Epithelial cell of esophagus (primary cell): ENCODE measurements at regions not wholly inside any gene's neighbourhood (a gene's known extent, or its start where the extent isn't known, plus 50 kb on each side); places are given as distances from the start of the nearest gene placed in this dataset.

Experiments
- DNase-seq: peaks from one replicate; pipeline ENCODE4 v3.0.0; 2010; ENCODE audit warnings: low read depth
- H3K4me3 ChIP-seq: 2 replicates; pipeline ENCODE4 v1.5.1; 2011; ENCODE audit warnings: mild to moderate bottlenecking, low read length, control low read depth
- CTCF ChIP-seq: IDR thresholded peaks from 2 replicates; pipeline ENCODE4 v1.5.1; 2011; ENCODE audit warnings: low read depth, mild to moderate bottlenecking, low read length, control low read depth, inconsistent platforms; ENCODE audit not compliant: insufficient read depth; ENCODE audit errors: missing control alignments

- TF ChIP-seq CTCF: no peak
- no peak overlapping the region for H3K4me3 ChIP-seq
- no peak for DNase-seq
Measured at GRCh38 chr2:220123751-220124150, 496.3 kb downstream of the SLC4A3 start.

- no peak for TF ChIP-seq CTCF
- no peak for DNase-seq
- H3K4me3 ChIP-seq: no peak overlapping the region
Measured at GRCh38 chr2:220125551-220125950, 498.1 kb downstream of the SLC4A3 start.

GRCh38 chr2:220127311-220127710 is 499.9 kb downstream of the SLC4A3 start:
- peak; percentile 94 for DNase-seq
- TF ChIP-seq CTCF: no peak
- H3K4me3 ChIP-seq: peak overlapping the region; percentile 13

DNA sequence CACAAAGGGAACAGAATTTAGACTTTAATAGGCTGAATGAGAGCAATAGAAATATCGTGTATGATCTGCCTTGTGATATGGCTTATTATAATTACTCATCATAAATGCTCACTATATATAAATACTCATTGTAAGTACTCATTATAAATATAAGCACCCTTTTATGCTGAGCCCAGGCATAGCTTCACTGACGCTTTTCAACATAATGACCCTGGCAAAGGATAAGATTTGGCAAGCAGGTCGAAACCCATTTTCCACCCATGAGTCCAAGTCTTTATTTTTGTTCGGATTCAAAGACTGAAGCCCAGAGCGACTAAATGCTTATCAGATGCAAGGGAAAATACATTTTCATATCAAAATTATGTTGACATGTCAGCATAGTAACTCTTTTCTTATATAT is 500.4 kb downstream of the SLC4A3 start:
- DNase-seq: no peak
- peak overlapping the region; percentile 13 for H3K4me3 ChIP-seq
- no peak for TF ChIP-seq CTCF

DNA sequence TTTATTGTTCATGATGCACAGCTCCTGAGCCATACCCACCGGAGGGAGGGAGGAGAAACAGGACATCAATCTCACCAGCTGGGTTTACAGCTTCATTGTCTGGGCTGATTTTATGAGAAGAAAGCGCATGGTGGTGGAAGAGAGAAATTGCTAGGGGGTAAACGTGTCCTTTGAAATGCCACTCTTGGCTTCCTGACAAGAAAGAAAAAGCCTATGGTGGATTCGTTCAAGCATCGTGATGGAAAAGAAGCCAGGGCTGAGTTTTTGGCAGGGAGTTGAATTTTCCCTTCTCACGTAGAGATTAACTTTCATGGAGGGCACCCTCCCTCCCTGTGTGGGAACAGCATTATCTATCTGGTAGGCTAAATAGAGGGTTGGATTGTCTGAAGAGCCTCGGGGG is 502.0 kb downstream of the SLC4A3 start:
- H3K4me3 ChIP-seq: no peak overlapping the region
- no peak for DNase-seq
- TF ChIP-seq CTCF: no peak

GRCh38 chr2:220134756-220135534 is 507.5 kb downstream of the SLC4A3 start:
- no peak for TF ChIP-seq CTCF
- no peak overlapping the region for H3K4me3 ChIP-seq
- DNase-seq: peak; percentile 36

DNA sequence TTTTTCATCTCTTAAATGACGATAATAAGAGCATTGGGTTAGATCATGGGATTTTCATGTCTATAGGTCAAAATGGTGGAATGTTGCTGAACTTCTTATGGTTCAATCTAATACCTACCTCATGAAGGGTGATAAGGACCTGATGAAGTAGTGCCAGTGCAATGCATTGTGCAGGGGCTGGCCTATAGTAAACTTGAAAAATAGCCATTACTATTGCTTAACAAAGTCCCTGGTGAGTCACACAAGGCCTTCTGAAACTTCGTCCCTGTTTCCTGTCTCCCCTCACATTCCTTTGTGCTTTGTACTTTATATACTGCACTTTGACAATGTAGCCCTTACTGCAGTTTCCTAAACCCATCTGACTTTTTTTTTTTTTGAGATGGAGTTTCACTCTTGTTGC is 515.9 kb downstream of the SLC4A3 start:
- peak; percentile 88 for DNase-seq
- no peak for TF ChIP-seq CTCF

More for the DNA sequence above, 515.9 kb downstream of the SLC4A3 start:
- no peak overlapping the region for H3K4me3 ChIP-seq
